ENCODE measurements at regions not wholly inside any gene's neighbourhood (a gene's known extent, or its start where the extent isn't known, plus 50 kb on each side); places are given as distances from the start of the nearest gene placed in this dataset.

- DNase-seq (ENCODE audit: insufficient read length, low spot score) (no peak), FAIRE-seq (no peak)
Measured at GRCh38 chr18:24725644-24726415, 265.4 kb downstream of the HRH4 start.

- DNase-seq (ENCODE audit: insufficient read length, low spot score) (peak; percentile 29), FAIRE-seq (peak; percentile 31)
Measured at GRCh38 chr18:24726727-24727492, 266.5 kb downstream of the HRH4 start.

DNA sequence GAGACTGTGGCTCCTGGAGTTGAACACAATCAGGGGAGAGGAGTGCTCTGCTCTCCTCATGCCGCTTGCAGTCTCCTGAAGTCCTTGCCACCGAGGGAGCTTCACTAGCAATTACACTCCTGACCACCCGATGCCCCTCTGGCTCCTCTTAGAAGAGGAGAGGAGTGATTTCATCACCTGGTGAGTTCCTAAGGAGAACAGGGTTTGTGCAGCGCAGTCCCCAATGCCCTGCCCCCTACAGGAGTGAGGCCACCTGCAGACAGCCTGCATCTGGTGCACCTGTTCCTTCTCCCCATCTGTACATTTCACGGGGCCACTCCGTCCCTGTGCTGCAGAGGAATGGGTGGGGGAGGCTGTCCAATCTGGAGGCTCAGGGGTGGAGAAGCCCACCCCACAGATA, 267.2 kb downstream of the HRH4 start:
- no peak for DNase-seq (ENCODE audit: insufficient read length, low spot score)

GRCh38 chr18:24731158-24731557, 270.7 kb downstream of the HRH4 start:
- no peak for DNase-seq (ENCODE audit: insufficient read length, low spot score)
- FAIRE-seq, result no peak

More for the DNA sequence above, 267.2 kb downstream of the HRH4 start:
- FAIRE-seq, result no peak

DNA sequence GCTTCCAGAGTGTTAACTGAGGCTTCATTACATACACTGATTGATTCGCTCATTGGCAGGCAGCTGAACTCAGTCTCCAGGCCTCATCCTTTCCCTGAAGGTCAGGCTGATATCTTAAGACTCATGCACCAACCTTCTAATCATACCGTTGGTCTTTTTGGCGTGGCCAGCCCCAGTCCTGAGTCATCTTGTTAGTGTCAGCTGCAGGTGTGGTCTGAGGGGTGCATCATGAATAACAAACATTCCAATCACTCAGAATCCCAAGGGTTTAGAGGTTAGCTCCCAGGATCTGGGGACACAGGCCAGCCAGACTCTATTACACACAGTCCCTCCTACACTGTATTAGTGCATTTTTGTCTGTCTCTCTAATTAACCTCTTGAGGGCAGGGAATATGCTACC, 271.5 kb downstream of the HRH4 start:
- DNase-seq (ENCODE audit: insufficient read length, low spot score) (no peak), FAIRE-seq (no peak)

DNA sequence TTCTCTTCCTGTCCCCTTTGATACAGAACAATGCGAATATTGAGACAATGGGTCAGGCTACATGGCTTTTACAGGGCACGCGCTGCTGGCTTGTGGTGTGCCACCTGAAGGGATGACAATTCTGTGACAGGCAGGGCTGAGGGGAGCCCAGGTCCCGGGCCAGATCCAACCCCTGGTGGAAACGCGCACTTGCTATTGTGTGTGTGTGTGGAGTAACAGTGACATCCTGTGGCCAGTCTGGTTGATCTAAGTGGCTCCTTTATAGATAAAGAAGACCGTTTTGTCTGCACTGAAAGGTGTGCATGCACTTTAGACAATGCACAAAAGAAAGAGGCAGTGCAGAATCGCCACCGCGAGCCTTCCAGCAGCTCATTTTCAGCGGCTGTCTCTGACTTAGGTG, 273.6 kb downstream of the HRH4 start:
- DNase-seq (ENCODE audit: insufficient read length, low spot score) (no peak), FAIRE-seq (no peak)

GRCh38 chr18:24735624-24736231, 275.3 kb downstream of the HRH4 start:
- no peak for DNase-seq (ENCODE audit: insufficient read length, low spot score)
- no peak for FAIRE-seq

DNA sequence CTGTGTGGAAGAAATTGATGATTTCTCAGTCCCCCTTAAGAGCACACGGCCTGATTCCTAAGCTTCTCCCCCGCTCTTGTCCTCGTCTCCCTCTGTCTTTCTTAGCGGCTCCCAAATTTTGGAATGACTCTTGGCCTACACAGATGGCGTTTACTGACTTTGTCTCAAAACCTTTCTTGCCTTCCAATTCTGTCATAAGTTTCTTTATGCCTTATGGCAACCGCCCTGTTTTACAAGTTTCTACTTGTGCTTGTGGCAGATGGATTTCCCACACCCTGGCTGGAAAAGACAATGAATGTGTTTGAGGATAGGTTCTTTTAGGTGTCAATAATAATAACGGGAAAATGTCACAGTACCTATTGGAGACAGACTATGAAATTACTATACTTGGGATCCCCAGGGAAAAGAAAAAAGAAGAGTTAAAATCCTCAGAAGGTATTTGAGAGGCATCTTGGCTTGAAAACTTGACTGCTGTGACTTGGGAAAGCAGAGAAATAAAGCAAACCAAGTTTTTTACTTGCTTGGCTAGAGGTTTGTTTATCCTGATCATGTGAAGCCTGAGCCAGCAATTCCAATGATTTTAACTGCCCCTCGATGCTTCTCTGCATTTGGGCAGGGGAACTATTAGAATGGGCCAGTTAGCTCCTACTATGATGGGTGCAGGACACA, 276.4 kb downstream of the HRH4 start:
- DNase-seq (ENCODE audit: insufficient read length, low spot score) (no peak), FAIRE-seq (no peak)

DNA sequence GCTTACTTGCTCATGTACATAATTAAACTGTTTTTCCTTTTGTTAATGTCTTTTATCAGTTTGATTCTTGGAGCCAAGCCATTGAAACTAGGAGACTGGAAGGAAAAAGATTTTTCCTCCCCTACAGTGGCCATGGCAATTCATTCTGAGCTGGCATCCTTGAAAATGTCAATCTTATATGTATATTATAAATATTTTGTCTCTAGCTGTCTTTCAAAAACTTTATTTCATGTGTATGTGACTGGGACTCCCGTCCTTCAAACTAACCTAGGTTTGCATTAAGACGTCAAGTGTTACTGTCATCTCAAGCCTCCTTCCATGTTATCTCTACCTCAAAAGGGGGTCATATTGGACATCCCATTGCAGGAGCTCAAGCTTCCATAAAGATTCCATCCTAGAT, 280.4 kb downstream of the HRH4 start:
- DNase-seq (ENCODE audit: insufficient read length, low spot score), result no peak
- FAIRE-seq, result no peak

DNA sequence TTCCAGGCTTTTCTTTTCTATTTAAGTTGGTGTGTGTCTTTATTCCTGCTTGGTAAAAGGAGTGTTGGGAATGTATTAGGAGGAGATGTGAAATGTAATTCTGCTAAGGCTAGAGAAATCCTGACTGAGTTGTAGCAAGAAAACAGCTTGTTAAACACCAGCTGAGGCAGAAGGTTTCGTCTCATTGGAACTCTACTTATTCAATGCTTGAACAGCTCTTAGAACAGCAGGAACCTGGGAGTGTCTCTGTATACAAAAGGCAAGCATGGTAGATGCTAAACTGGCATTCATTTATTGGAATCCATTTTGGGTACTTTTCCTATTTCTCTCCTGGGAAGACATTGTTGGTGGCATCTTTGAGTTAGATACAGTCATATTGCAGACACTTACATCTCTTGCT, 280.9 kb downstream of the HRH4 start:
- FAIRE-seq (no peak), DNase-seq (ENCODE audit: insufficient read length, low spot score) (no peak)

GRCh38 chr18:24741965-24742724, 281.7 kb downstream of the HRH4 start:
- no peak for DNase-seq (ENCODE audit: insufficient read length, low spot score)

GRCh38 chr18:24754583-24755253, 294.3 kb downstream of the HRH4 start:
- DNase-seq (ENCODE audit: insufficient read length, low spot score) (no peak), FAIRE-seq (no peak)

More at GRCh38 chr18:24741965-24742724, 281.7 kb downstream of the HRH4 start:
- no peak for FAIRE-seq

DNA sequence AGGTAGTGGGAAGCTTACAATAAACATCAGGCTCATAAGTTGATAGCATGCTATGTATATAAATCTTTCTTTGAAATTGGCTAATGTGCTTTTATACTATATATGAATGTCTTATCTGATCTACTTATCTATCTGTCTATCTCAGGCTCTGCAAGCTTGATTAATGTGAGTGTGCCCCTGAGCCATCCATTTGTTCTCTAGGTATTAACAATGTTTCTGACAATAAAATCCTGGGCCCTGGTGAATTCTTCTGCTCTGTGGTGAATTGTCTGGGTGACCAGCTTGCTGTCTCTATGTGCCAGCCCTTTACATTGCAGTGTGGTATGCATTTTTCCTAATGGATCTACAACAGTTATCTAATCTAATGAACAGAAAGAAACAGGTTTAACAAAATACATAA, 295.9 kb downstream of the HRH4 start:
- FAIRE-seq, result no peak
- DNase-seq (ENCODE audit: insufficient read length, low spot score), result no peak

DNA sequence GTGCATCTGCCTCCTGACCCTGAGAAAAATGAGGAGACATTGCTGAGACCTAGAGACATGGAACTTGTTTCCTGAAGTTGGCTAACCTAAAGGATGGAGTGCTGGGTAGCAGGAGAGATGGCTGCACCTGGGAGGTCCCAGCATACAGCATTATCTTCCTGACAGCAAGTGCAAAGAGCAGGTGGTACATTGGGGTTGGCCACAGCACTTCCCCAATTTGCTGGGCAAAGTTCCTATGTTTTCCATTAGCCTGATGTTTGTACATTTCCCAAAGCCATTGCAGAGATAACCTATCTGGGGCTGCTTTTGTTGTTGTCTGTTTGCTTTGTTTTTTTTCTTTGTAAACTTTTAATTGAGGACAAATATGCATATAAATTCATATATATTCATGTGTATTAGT, 296.7 kb downstream of the HRH4 start:
- FAIRE-seq (no peak), DNase-seq (ENCODE audit: insufficient read length, low spot score) (no peak)

- DNase-seq (ENCODE audit: insufficient read length, low spot score), result no peak
- no peak for FAIRE-seq
Measured at GRCh38 chr18:24761765-24762164, 301.3 kb downstream of the HRH4 start.

DNA sequence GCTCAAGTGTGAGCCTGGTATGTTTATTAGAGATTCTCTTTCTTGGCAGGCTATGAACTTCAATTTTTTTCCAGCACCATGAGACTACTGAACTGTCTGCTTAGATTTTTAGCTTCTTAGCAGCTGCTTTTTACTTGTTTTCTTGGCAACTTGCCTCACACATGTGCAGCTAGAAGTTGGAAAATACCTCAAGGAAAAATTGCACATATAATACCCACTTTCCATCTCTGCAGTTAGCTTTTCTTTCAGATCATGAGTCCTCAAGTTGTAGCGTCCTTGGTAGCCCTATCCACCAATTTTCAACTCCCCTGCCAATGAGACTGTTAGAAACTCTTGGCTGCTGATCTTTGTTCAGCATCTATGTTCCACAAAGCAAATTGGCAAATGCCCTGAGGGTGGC, 302.1 kb downstream of the HRH4 start:
- FAIRE-seq, result no peak
- DNase-seq (ENCODE audit: insufficient read length, low spot score), result no peak

GRCh38 chr18:24763765-24764513, 303.5 kb downstream of the HRH4 start:
- FAIRE-seq, result no peak
- DNase-seq (ENCODE audit: insufficient read length, low spot score), result no peak

GRCh38 chr18:24764766-24765165, 304.3 kb downstream of the HRH4 start:
- FAIRE-seq, result no peak
- no peak for DNase-seq (ENCODE audit: insufficient read length, low spot score)

DNA sequence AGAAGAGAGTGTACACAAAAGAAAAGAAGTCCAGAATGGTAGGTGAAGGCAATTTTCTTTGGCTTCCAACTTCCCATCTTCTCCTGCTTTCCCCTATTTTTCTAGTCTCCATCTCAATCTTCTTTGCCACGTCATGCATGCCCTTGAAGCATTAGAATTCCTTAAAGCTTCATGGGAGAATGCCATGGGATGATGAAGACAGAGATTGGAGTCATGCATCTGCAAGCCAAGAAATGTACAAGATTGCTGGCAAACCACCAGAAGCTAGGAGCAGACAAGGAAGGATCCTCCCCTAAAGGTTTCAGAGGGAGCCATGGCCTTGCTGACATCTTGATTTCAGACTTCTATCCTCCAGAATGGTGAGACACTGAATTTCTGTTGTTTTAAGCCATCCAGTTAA, 305.9 kb downstream of the HRH4 start:
- FAIRE-seq (no peak), DNase-seq (ENCODE audit: insufficient read length, low spot score) (no peak)
